HG03103 (cell line): ENCODE measurements at regions not wholly inside any gene's neighbourhood (a gene's known extent, or its start where the extent isn't known, plus 50 kb on each side); places are given as distances from the start of the nearest gene placed in this dataset.
"Not testable (repeated sequence)": the region's sequence is repeated elsewhere in the genome, so short reads cannot be mapped to it uniquely, and the experiment has no call there.

ENCODE experiments used
- ATAC-seq: cut with Tn5 transposase; IDR thresholded peaks from one replicate; pipeline ENCODE4 v1.9.1; 2021; ENCODE audit warnings: low read depth; ENCODE audit not compliant: unreplicated experiment

DNA sequence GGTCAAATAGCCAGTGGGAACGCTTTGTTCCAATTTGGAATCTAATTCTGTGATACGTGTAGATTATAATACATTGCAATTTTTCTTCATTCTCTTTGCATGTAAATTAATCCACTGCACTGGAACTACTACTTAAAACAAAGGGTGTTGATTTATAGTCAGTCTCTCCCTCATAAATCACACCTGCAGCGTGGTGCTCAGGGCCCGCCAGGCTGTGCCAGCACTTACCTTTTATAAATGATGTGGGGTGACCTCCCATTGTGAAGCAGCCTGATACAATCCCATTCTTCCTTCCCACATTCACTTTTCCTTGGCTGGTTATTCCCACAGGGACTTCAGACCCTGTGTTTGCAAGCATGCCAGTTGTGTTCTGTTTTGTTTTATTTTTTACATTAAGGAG is 302.3 kb upstream of the ID2 start:
- no peak for ATAC-seq

DNA sequence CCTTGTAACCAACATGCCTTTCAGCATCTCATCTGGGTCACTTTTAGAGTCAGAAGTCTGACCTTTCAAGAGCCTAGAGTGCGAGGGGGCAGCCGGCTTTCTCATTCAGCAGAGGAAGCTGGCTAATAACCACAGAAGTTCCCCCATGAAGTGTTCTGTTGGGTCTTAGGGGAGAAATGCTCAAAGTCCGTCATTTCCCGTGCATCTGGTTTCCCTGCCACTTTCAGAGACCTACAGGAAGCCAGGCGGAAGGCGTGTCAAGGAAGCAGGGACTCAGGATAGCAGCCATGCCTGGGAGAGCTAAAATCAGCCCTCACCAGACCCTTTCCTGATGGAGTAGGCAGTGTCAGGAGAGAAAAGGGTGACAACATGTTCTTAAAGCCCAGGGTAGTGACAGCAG is 301.8 kb upstream of the ID2 start:
- no peak for ATAC-seq

GRCh38 chr2:8380566-8380965 is 301.3 kb upstream of the ID2 start:
- ATAC-seq, result no peak

DNA sequence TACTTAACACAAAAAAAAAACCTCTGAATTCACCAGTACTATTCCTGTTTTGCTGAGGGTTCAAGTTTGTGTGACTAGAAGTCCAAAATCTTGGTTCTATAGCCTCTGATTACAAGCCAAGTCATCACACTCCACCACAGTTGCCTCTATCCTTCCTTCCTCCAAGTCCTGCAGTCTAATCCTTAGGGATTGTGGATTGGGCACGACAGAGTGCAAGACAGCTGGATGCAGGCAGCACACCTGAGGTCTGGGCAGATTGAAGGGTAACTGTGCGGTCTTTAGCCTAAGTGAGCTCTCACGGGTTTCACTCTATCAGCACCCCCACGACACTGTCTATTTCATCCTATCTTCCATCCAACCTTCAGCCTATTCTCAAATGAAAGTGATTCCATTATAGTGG is 299.4 kb upstream of the ID2 start:
- no peak for ATAC-seq

GRCh38 chr2:8386748-8387147 is 295.1 kb upstream of the ID2 start:
- ATAC-seq, result not testable (repeated sequence)

GRCh38 chr2:8388781-8389180 is 293.1 kb upstream of the ID2 start:
- ATAC-seq, result no peak

DNA sequence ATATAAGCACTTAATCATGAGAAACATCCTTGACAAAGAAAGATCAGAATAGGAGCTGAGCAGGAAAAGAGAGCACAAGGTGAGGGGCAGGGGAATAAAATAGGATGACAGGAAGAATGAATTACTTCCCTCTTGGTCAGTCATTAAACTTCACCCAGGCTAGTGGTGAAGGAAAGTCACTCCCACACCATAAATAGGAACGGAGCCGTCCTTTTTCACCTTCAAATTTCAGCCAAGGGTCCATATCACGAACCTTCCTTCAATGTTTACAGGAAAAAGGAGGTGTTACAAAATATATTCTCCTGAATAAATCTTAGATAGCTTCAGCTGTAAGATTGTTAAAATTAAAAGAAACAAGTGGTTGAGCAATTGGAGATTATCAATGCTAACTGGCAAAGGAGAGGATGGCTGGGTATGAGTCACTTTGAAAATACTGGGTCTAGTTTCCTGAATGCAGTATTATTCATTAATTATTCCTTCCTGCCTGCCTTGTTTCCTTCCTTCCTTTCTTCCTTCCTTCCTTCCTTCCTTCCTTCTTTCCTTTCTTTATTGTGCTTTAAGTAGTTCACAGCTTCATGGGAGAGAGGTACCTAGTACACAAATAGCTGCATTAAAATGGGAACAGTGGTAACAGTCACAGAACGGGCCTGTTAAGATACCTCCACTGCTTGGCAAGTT is 292.3 kb upstream of the ID2 start:
- no peak for ATAC-seq

- ATAC-seq, result no peak
Measured at GRCh38 chr2:8391126-8391525, 290.7 kb upstream of the ID2 start.

DNA sequence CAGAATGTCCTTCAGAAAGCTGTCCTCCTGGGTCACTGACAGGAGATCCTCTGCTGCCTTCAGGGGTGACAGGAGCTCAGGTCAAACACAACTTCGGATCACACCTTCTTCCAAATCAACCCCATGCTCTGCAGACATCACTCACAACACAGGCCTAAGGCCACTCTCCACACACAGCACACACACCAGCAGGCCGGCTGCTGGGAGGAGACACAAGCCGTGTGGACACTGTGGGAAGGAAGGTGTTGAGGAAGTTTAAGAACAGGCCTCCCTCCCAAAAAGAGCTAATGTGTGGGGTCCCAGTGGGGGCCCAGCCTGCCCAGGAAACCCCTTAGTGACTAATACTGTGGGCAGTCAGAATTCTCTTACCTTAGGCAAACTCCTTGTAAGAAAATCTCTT is 290.3 kb upstream of the ID2 start:
- ATAC-seq, result no peak

DNA sequence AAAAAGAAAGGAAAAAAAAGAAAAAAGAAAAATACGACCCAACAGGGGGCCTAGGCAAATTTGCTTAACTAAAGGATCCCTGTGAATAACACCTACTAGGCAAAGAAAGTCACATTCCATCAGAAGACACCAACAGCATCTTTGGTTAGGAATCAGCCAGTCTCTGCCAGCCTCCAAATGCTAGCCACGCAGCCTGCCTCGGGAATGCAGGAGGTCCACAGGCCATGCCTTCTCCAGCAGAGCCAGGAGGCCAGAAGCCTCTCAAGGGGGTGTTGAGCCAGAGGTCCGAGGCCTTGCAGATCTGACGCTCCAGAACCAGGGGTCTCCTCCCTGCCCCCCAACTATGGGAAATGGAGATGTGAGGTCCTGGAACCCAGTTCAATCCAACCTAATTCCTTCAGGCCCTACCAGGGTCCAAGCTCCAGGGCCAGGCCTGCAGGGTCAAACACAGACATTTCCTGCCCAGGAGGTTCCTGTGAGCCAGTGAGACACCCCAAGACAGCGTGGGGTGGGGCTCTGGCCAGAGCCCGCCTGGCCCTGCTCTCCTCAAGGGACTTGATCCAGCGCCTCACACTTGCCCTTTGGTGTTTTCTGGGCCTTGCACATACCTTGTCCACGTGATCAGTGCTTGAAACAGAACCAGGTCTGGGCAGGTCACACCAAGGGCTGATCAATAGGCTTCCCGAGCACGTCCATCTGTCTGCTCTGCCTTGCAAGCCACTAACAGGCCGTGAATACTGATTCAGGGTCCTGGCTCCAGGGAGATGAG is 289.6 kb upstream of the ID2 start:
- ATAC-seq, result no peak

DNA sequence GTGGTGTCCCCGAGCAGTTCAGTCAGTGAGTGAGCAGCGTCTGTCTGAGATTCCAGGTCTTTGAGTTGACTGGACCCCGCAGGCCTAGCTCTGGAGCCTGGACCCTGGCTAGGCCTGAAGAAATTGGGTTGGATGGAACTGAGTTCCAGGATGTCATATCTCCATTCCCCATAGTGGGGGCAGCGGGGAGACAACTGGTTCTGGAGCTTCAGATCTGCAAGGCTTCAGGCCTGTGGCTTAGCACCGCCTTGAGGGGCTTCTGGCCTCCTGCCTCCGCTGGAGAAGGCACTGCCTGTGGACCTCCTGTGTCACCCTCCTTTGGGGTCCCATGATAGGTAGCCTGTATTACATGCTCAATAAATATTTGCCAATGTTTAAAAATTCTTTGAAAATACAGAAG is 288.4 kb upstream of the ID2 start:
- no peak for ATAC-seq

DNA sequence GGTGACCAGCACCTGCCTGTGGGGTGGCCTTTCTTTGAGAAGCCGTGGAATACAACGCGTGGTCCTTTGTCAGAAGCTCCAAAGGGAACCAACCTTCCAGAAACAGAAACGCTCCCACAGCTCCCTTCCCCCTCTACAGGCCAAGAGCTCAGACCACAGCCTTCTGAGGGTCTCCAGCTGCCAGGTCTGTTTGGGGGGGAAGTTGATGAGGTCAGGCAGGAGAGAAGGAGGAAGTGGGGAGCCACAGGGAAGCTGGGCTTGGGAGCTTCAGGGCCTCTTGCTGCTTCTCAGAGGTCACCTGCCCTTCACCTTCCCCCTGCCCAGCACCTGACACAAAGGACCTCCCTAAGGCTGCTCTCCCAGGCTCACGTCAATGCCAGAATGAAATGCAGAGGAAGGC is 287.7 kb upstream of the ID2 start:
- no peak for ATAC-seq

- ATAC-seq, result no peak
Measured at GRCh38 chr2:8394569-8395359, 287.1 kb upstream of the ID2 start.

DNA sequence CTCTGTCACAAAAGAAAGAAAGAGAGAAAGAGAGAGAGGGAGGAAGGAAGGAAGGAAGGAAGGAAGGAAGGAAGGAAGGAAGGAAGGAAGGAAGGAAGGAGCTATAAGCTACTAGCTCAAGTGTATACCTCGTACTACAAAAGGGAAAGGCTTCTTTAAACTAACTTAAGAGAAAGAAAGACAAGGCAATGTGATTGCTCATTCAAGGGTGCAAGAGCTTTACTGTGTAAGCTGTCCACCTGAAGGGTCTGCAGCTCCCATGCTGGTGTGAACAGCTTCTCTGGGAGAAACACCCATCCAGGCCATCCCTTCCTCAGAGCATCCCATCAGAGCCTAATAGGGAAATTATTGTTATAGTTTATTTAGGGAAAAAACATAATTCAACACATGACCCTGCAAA is 286.1 kb upstream of the ID2 start:
- no peak for ATAC-seq

DNA sequence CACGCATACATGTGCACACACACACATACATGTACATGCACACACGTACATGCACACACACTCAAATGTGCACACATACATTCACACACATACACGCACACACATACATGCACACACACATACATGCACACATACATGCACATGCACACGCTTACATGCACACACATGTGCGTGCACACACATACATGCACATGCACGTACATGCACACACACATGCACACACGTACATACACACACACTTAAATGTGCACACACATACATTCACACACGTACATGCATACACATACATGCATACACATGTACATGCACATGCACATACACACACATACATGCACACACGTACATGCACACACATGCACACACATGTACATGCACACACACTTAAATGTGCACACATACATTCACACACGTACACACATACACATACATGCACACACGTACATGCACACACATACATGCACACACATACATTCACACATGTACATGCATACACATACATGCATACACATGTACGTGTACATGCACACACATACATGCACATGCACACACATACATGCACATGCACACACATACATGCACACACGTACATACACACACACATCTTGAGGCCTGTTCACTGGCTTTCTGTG is 283.7 kb upstream of the ID2 start:
- no peak for ATAC-seq

DNA sequence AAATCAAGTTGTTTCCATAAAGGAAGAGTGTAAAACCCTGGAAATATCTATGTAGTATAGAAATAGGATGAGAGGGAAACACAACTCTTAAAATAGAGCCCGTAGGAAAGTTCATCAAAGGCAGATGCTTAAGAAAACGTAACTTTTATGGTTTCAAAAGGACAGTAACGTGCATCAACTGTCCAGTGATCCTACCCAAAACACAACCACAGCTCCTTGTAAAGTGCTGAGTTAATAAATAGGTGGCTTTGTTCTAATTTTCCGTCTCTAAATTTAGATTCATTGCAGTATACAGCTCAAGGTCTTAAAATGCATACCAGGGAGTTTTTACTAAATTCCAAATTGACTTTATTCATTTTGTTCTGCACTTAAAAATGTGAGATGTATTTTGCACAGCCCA is 282.1 kb upstream of the ID2 start:
- no peak for ATAC-seq

DNA sequence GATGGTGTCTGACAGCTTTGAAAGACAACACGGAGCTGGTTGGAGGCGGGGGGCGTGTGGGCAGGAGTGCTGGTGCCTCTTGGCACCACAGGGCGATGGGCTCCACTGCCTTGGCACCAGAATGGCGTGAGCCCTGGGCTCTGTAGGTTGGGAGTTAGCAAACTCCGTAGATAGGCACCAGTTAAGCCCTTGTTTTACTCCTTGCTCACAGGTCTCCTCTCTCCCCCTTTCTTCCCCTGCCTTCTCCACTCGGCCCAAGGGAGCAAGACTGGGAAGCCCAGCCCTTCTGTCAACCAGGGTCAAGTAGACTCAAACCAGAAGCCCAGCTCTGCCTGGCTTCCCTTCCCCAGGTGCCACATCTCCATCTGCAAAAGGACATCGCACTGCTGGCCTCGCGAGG is 281.7 kb upstream of the ID2 start:
- ATAC-seq, result no peak

- no peak for ATAC-seq
Measured at GRCh38 chr2:8402222-8402621, 279.6 kb upstream of the ID2 start.

DNA sequence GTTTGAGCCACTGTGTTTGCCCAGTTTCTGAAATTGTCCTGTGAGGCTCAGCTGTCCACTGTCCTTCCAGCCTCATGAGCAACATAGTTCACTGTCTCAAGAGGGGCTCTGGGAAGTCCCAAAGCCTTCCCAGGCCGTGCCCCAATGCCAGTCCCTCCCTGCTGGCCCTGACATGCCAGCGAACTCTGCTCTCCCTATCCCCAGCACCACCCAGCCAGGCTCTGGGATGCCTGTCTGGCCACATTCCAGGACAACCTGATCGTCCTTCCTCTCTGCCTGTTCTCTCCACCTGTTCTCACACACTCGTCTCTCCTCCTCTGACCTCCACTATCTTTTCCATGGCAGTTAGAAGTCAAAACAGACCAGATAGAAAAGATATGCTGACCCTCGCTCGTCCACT is 278.0 kb upstream of the ID2 start:
- ATAC-seq, result no peak

DNA sequence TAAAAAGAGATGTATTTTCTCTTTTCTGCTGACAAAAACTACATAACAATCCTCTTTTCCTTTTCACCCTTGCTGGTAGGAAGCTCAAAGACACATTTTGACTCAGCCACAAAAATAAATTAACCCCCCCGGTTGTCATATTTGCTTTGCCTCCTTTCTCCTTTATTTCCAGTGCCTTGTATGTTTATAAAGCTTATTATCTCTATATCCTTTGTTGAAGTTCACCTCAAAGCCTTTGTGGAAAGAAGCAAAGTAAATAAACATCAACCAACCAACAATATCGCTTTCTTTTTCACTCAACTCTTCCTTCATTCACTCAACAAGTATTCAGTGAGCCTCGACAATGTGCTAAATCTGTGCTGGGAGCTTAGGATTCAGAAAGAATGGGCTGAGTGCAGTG is 276.5 kb upstream of the ID2 start:
- ATAC-seq, result no peak

GRCh38 chr2:8406271-8406670 is 275.6 kb upstream of the ID2 start:
- ATAC-seq, result no peak
